IPS DF 4.7 (cell line): ENCODE measurements at regions not wholly inside any gene's neighbourhood (a gene's known extent, or its start where the extent isn't known, plus 50 kb on each side); places are given as distances from the start of the nearest gene placed in this dataset.
A peak's percentile ranks its signal among the peaks of the same experiment; 100 is the strongest.
"Not testable (repeated sequence)": the region's sequence is repeated elsewhere in the genome, so short reads cannot be mapped to it uniquely, and the experiment has no call there.

Source experiments
- DNase-seq: peaks from one replicate; pipeline ENCODE4 v3.0.0-alpha.2; 2013; ENCODE audit warnings: low spot score; ENCODE audit errors: extremely low read depth

GRCh38 chr7:113784316-113784715, 134.5 kb downstream of the PPP1R3A start:
- no peak for DNase-seq

- DNase-seq: no peak
Measured at GRCh38 chr7:113783403-113783802, 135.4 kb downstream of the PPP1R3A start.

- no peak for DNase-seq
Measured at GRCh38 chr7:113775804-113776203, 143.0 kb downstream of the PPP1R3A start.

GRCh38 chr7:113775401-113775800, 143.4 kb downstream of the PPP1R3A start:
- DNase-seq: no peak

- no peak for DNase-seq
Measured at GRCh38 chr7:113774182-113774807, 144.5 kb downstream of the PPP1R3A start.

- no peak for DNase-seq
Measured at GRCh38 chr7:113770146-113770738, 148.6 kb downstream of the PPP1R3A start.

GRCh38 chr7:113768387-113768786, 150.4 kb downstream of the PPP1R3A start:
- DNase-seq: no peak

GRCh38 chr7:113764401-113765035, 154.3 kb downstream of the PPP1R3A start:
- no peak for DNase-seq

- DNase-seq: no peak
Measured at GRCh38 chr7:113763226-113763625, 155.6 kb downstream of the PPP1R3A start.

GRCh38 chr7:113756250-113756649, 162.6 kb downstream of the PPP1R3A start:
- DNase-seq: no peak

- DNase-seq: no peak
Measured at GRCh38 chr7:113752689-113753088, 166.1 kb downstream of the PPP1R3A start.

- no peak for DNase-seq
Measured at GRCh38 chr7:113752289-113752688, 166.5 kb downstream of the PPP1R3A start.

- DNase-seq: no peak
Measured at GRCh38 chr7:113751547-113751946, 167.3 kb downstream of the PPP1R3A start.

- DNase-seq: not testable (repeated sequence)
Measured at GRCh38 chr7:113748385-113748784, 170.4 kb downstream of the PPP1R3A start.

- peak; percentile 22 for DNase-seq
Measured at GRCh38 chr7:113742946-113743431, 175.8 kb downstream of the PPP1R3A start.

GRCh38 chr7:113742377-113742776, 176.4 kb downstream of the PPP1R3A start:
- no peak for DNase-seq

- DNase-seq: no peak
Measured at GRCh38 chr7:113731571-113731970, 187.2 kb downstream of the PPP1R3A start.

- DNase-seq: no peak
Measured at GRCh38 chr7:113730309-113730955, 188.4 kb downstream of the PPP1R3A start.

GRCh38 chr7:113727486-113727885, 191.3 kb downstream of the PPP1R3A start:
- no peak for DNase-seq

- DNase-seq: no peak
Measured at GRCh38 chr7:113722006-113722405, 196.8 kb downstream of the PPP1R3A start.

GRCh38 chr7:113717739-113718138, 201.1 kb downstream of the PPP1R3A start:
- no peak for DNase-seq
